Mesothelial cell of epicardium (in vitro differentiated cells): ENCODE measurements at regions not wholly inside any gene's neighbourhood (a gene's known extent, or its start where the extent isn't known, plus 50 kb on each side); places are given as distances from the start of the nearest gene placed in this dataset.

Source experiments
- DNase-seq, 2 experiments: peaks; one replicate each; pipeline ENCODE4 v3.0.0; 2021; ENCODE audit warnings: low spot score in 2 of 2; ENCODE audit not compliant: unreplicated experiment in 2 of 2
- H3K27ac Mint-ChIP-seq: 2 replicates; pipeline ENCODE4 v1.8.0; 2021; ENCODE audit warnings: mixed read lengths
- H3K27me3 Mint-ChIP-seq: 2 replicates; pipeline ENCODE4 v1.8.0; 2021; ENCODE audit warnings: low read depth, mixed read lengths
- H3K36me3 Mint-ChIP-seq: 2 replicates; pipeline ENCODE4 v1.8.0; 2021; ENCODE audit warnings: mixed read lengths
- H3K4me1 Mint-ChIP-seq: 2 replicates; pipeline ENCODE4 v1.8.0; 2021; ENCODE audit warnings: mixed read lengths
- H3K4me3 Mint-ChIP-seq: 2 replicates; pipeline ENCODE4 v1.8.0; 2021; ENCODE audit warnings: mild to moderate bottlenecking, moderate library complexity, mixed read lengths
- H3K9me3 Mint-ChIP-seq: 2 replicates; pipeline ENCODE4 v1.8.0; 2021; ENCODE audit warnings: mixed read lengths
- CTCF ChIP-seq: fragments of 200-600 bp; sonication (generic); IDR thresholded peaks from one replicate; pipeline ENCODE4 v1.5.0; 2021; ENCODE audit warnings: antibody characterized with exemption; ENCODE audit not compliant: unreplicated experiment

GRCh38 chr9:129463994-129464393, 156.9 kb downstream of the C9orf50 start:
- Mint-ChIP-seq H3K9me3 (no peaks in the 10 kb centered on the region), H3K4me3 (no peak overlapping the region), H3K36me3 (no peaks in the 10 kb centered on the region), H3K27me3 (no peaks in the 10 kb centered on the region), H3K4me1 (peaks cover 58% of the 10 kb centered on the region), H3K27ac (peak overlapping the region; percentile 73)
- TF ChIP-seq CTCF, result no peak
- no peak for DNase-seq

- H3K9me3 Mint-ChIP-seq, result no peaks in the 10 kb centered on the region
- peak overlapping the region; percentile 83 for H3K27ac Mint-ChIP-seq
- no peak overlapping the region for H3K4me3 Mint-ChIP-seq
- H3K27me3 Mint-ChIP-seq, result no peaks in the 10 kb centered on the region
- H3K36me3 Mint-ChIP-seq, result no peaks in the 10 kb centered on the region
- H3K4me1 Mint-ChIP-seq, result peaks cover 60% of the 10 kb centered on the region
- DNase-seq, result no peak
- no peak for TF ChIP-seq CTCF
These were observed 157.4 kb downstream of the C9orf50 start for GRCh38 chr9:129463477-129463876.

GRCh38 chr9:129462360-129462759, 158.5 kb downstream of the C9orf50 start:
- no peak for DNase-seq
- Mint-ChIP-seq H3K36me3 (no peaks in the 10 kb centered on the region), H3K27ac (peak overlapping the region; percentile 98), H3K27me3 (no peaks in the 10 kb centered on the region), H3K4me3 (no peak overlapping the region), H3K9me3 (no peaks in the 10 kb centered on the region), H3K4me1 (peaks cover 60% of the 10 kb centered on the region)
- no peak for TF ChIP-seq CTCF

GRCh38 chr9:129460323-129461261, 160.3 kb downstream of the C9orf50 start:
- no peaks in the 10 kb centered on the region for H3K36me3 Mint-ChIP-seq
- peaks cover 61% of the 10 kb centered on the region for H3K4me1 Mint-ChIP-seq
- no peak for TF ChIP-seq CTCF
- H3K27ac Mint-ChIP-seq, result peak overlapping the region; percentile 98
- peak overlapping the region; percentile 50 for H3K4me3 Mint-ChIP-seq
- H3K9me3 Mint-ChIP-seq, result no peaks in the 10 kb centered on the region
- no peaks in the 10 kb centered on the region for H3K27me3 Mint-ChIP-seq
- DNase-seq, result peak; percentile 87 to 92

GRCh38 chr9:129459547-129460322, 161.2 kb downstream of the C9orf50 start:
- H3K36me3 Mint-ChIP-seq, result no peaks in the 10 kb centered on the region
- no peak overlapping the region for H3K4me3 Mint-ChIP-seq
- no peaks in the 10 kb centered on the region for H3K27me3 Mint-ChIP-seq
- H3K27ac Mint-ChIP-seq, result peak overlapping the region; percentile 73
- H3K9me3 Mint-ChIP-seq, result no peaks in the 10 kb centered on the region
- peaks cover 59% of the 10 kb centered on the region for H3K4me1 Mint-ChIP-seq
- DNase-seq, result no peak
- no peak for TF ChIP-seq CTCF
